OCI-LY7 (cell line): ENCODE measurements at regions not wholly inside any gene's neighbourhood (a gene's known extent, or its start where the extent isn't known, plus 50 kb on each side); places are given as distances from the start of the nearest gene placed in this dataset.

Source experiments
- EZH2phosphoT487 ChIP-seq: fragments of 200-600 bp; sonication (generic); IDR thresholded peaks from 2 replicates; pipeline ENCODE4 v1.6.1; 2018; ENCODE audit warnings: low read depth, borderline replicate concordance, mild to moderate bottlenecking, mixed run types, antibody characterized with exemption, low read length, moderate library complexity, mixed read lengths
- TF ChIP-seq, protein P1 (sequence below): fragments of 200-600 bp; sonication (generic); conservative IDR thresholded peaks from 2 replicates; pipeline ENCODE4 v1.5.1; 2014; ENCODE audit warnings: mild to moderate bottlenecking, antibody characterized with exemption, low read length, moderate library complexity, mixed read lengths

DNA sequence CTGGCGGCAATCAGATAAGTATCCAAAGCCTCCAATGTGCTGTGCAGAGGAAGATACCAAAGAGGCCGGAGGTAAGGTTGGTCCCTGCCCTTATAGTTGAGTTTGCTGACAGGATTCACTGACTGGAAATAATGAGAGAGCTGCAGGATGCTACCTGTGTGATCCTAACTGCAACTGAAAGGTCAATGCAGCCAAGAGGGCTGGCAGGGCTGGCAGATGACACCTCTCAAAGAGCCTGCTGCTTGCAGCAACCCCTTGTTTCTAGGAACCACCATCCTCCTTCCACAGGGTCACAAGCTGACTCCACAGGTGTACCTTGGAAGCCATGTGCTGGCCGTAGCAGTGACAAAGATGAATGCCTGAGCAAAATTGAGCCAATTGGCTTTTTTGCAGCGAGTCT is 348.1 kb downstream of the DDX10 start:
- TF ChIP-seq, protein P1, sequence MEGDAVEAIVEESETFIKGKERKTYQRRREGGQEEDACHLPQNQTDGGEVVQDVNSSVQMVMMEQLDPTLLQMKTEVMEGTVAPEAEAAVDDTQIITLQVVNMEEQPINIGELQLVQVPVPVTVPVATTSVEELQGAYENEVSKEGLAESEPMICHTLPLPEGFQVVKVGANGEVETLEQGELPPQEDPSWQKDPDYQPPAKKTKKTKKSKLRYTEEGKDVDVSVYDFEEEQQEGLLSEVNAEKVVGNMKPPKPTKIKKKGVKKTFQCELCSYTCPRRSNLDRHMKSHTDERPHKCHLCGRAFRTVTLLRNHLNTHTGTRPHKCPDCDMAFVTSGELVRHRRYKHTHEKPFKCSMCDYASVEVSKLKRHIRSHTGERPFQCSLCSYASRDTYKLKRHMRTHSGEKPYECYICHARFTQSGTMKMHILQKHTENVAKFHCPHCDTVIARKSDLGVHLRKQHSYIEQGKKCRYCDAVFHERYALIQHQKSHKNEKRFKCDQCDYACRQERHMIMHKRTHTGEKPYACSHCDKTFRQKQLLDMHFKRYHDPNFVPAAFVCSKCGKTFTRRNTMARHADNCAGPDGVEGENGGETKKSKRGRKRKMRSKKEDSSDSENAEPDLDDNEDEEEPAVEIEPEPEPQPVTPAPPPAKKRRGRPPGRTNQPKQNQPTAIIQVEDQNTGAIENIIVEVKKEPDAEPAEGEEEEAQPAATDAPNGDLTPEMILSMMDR = no peak
- TF ChIP-seq EZH2phosphoT487 = no peak
